GM18511 (cell line): ENCODE measurements at regions not wholly inside any gene's neighbourhood (a gene's known extent, or its start where the extent isn't known, plus 50 kb on each side); places are given as distances from the start of the nearest gene placed in this dataset.
"Not testable (repeated sequence)": the region's sequence is repeated elsewhere in the genome, so short reads cannot be mapped to it uniquely, and the experiment has no call there.

Experiments
- ATAC-seq: cut with Tn5 transposase; IDR thresholded peaks from one replicate; pipeline ENCODE4 v1.9.1; 2021; ENCODE audit warnings: mild to moderate bottlenecking, moderate library complexity; ENCODE audit not compliant: unreplicated experiment

GRCh38 chr7:69365651-69366192 is 232.6 kb upstream of the AUTS2 start:
- no peak for ATAC-seq

- ATAC-seq, result no peak
These were observed 230.5 kb upstream of the AUTS2 start for GRCh38 chr7:69367780-69368179.

- no peak for ATAC-seq
These were observed 224.9 kb upstream of the AUTS2 start for GRCh38 chr7:69373171-69374043.

GRCh38 chr7:69374044-69374425 is 224.2 kb upstream of the AUTS2 start:
- ATAC-seq, result no peak

- ATAC-seq, result no peak
These were observed 221.1 kb upstream of the AUTS2 start for GRCh38 chr7:69377191-69377590.

GRCh38 chr7:69388452-69389137 is 209.7 kb upstream of the AUTS2 start:
- no peak for ATAC-seq

- no peak for ATAC-seq
These were observed 209.1 kb upstream of the AUTS2 start for GRCh38 chr7:69389216-69389615.

- ATAC-seq, result not testable (repeated sequence)
These were observed 204.4 kb upstream of the AUTS2 start for GRCh38 chr7:69393912-69394311.

- ATAC-seq, result no peak
These were observed 203.1 kb upstream of the AUTS2 start for GRCh38 chr7:69395061-69395714.

GRCh38 chr7:69398986-69399385 is 199.3 kb upstream of the AUTS2 start:
- ATAC-seq, result no peak

GRCh38 chr7:69399401-69399800 is 198.9 kb upstream of the AUTS2 start:
- ATAC-seq, result no peak

- ATAC-seq, result no peak
These were observed 195.6 kb upstream of the AUTS2 start for GRCh38 chr7:69402696-69403095.

- ATAC-seq, result peak; percentile 54
These were observed 195.1 kb upstream of the AUTS2 start for GRCh38 chr7:69403169-69403568.

GRCh38 chr7:69411018-69411417 is 187.3 kb upstream of the AUTS2 start:
- ATAC-seq, result no peak

- ATAC-seq, result no peak
These were observed 186.8 kb upstream of the AUTS2 start for GRCh38 chr7:69411466-69411865.

- peak; percentile 84 for ATAC-seq
These were observed 185.7 kb upstream of the AUTS2 start for GRCh38 chr7:69412331-69413146.

- ATAC-seq, result no peak
These were observed 183.7 kb upstream of the AUTS2 start for GRCh38 chr7:69414555-69414954.

GRCh38 chr7:69418869-69419670 is 179.2 kb upstream of the AUTS2 start:
- no peak for ATAC-seq

- no peak for ATAC-seq
These were observed 178.3 kb upstream of the AUTS2 start for GRCh38 chr7:69419934-69420333.

- no peak for ATAC-seq
These were observed 175.7 kb upstream of the AUTS2 start for GRCh38 chr7:69422574-69422985.
